GM12873 (cell line): ENCODE measurements at regions not wholly inside any gene's neighbourhood (a gene's known extent, or its start where the extent isn't known, plus 50 kb on each side); places are given as distances from the start of the nearest gene placed in this dataset.

Source experiments
- TF ChIP-seq, protein P1 (sequence below): IDR thresholded peaks from 2 replicates; pipeline ENCODE4 v1.5.1; 2012; ENCODE audit warnings: low read depth, mild to moderate bottlenecking, moderate library complexity, low read length, control low read depth; ENCODE audit not compliant: insufficient read depth; ENCODE audit errors: missing control alignments

DNA sequence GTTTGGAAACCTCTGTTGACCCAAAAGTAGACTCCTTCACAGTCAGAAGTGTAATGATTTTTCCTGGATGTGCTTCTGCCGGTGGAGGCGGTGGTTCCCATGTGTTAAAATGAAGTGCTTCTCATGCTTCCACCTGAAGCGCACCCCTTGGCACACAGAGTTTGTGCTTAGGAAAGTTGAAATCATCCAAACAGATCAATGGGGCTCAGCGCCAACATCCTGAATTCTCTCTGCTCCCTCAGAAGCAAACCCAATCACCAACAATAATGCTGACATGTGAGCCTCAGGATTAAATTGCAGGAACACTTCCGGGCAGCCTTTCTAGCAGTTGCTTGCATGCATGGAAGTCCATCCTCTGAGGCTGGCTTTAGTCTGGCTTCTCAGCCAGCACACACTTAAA lies 71.0 kb downstream of the MED10 start:
- TF ChIP-seq, protein P1, sequence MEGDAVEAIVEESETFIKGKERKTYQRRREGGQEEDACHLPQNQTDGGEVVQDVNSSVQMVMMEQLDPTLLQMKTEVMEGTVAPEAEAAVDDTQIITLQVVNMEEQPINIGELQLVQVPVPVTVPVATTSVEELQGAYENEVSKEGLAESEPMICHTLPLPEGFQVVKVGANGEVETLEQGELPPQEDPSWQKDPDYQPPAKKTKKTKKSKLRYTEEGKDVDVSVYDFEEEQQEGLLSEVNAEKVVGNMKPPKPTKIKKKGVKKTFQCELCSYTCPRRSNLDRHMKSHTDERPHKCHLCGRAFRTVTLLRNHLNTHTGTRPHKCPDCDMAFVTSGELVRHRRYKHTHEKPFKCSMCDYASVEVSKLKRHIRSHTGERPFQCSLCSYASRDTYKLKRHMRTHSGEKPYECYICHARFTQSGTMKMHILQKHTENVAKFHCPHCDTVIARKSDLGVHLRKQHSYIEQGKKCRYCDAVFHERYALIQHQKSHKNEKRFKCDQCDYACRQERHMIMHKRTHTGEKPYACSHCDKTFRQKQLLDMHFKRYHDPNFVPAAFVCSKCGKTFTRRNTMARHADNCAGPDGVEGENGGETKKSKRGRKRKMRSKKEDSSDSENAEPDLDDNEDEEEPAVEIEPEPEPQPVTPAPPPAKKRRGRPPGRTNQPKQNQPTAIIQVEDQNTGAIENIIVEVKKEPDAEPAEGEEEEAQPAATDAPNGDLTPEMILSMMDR = no peak

DNA sequence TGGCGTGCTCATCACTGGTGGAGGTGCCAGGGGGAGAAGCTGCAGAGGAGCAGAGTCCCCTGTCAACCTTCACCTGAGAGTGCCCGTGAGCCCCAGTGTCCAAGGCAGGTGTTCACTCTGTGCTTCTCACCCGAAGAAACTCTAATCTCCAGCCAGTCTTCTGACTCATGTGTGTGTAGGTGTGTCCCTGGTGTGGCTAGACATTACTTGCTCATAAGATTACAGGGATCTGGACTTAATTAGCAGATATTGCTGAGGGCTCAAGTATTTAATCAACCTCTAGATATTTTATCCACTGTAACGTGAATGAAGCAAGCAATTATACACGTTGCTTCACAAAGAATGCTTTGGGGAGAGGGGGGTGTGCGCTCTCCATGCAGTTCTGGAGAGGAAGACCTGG lies 72.5 kb downstream of the MED10 start:
- TF ChIP-seq, protein P1 = no peak

DNA sequence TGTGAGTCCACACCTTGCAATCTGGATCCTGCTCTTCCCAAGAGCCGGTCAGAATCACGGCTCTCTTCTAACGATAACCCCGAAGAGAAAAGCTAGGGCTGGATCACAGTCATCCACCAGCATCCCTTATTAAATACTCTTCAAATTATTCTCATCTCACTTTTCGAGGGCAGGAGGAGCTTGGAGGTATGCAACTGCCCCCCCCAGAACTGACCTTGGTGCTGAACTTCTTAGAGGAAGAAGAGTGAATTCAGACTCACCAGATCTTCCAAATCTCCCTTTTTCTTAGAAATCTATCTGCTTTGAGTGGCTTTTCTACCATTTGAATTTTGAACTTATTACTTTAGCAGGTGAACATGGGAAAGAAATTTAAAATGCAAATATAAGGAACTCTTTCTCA lies 75.7 kb downstream of the MED10 start:
- TF ChIP-seq, protein P1 = no peak

DNA sequence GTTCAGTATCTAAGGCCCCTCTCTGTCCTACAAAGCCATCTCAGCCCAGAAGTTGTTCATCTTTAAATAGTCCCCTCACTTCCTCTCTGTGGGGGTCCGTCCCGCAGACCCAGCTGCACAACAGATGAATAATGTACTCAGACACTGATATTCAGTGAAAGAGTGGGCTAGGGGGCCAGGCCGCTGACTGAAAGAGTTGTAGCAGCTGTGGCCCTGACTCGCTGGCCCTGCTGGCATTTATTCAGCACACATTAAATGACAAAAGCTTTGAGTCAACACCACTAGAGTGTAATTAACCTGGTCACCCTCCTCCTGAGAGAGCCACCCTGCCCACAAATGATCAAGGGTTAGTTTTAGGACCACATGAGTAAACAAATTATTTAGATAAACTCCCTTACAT lies 76.3 kb downstream of the MED10 start:
- TF ChIP-seq, protein P1 = no peak

DNA sequence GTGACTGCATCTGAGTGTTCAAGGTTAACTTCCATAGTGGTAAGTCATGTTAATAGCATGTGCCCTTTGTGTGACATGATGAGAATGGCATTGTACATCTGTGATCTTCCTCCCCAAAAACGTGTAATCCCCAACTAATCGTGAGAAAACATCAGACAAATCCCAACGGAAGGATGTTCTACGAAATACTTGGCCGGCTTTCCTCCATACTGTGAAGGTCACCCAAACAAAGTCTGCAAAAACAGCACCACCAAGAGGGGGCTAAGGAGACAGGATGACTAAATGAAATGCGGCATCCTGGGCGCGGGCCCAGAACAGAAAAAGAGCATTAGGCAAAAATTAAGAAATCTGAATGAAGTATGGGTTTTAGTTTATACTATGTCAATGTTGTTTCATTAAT lies 81.8 kb downstream of the MED10 start:
- TF ChIP-seq, protein P1 = peak; percentile 9

DNA sequence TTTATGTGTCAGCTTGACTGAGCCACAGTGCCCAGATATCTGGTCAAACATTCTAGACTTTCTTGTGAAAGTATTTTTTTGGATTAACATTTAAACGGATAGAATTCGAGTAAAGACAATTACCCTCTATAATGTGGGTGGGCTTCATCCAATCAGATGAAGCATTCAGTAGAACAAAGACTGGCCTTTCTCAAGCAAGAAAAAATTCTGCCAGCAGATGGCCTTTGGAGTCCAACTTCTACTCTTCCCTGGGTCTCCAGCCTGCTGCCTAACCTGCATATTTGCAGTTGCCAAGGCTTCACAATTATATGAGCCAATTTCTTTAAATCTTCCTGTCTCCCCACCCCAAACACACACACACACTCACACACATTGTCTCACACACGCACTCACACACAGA lies 86.4 kb downstream of the MED10 start:
- TF ChIP-seq, protein P1 = peak; percentile 39

DNA sequence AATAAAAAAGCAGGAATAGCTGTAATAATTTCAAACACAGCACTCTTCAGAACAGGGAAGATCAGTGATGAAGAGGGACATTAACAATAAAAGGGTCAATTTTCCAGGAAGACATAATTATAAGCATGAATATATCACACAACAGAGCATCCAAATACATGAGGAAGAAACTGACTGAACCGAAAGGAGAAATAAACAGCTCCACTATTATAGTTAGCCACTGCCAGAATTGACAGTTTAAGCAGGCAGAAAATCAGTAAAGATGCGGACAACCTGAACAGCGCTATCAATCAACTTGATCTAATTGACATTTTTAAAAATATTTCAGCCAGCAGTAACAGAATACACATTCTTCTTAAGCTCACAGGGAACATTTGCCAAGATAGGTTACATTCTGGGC lies 89.1 kb downstream of the MED10 start:
- TF ChIP-seq, protein P1 = no peak
